Fibroblast of lung (primary cell): ENCODE measurements at regions not wholly inside any gene's neighbourhood (a gene's known extent, or its start where the extent isn't known, plus 50 kb on each side); places are given as distances from the start of the nearest gene placed in this dataset.
"Not testable (repeated sequence)": the region's sequence is repeated elsewhere in the genome, so short reads cannot be mapped to it uniquely, and the experiment has no call there.

Source experiments
- DNase-seq, 2 donors: peaks; one replicate each; pipeline versions ENCODE4 v3.0.0 to v3.0.0-alpha.2; 2010; ENCODE audit warnings: low read depth in 2 of 2
- H2AFZ ChIP-seq: 2 replicates; pipeline ENCODE4 v1.5.1; 2012; ENCODE audit warnings: low read length, control low read depth, inconsistent platforms
- H3K27ac ChIP-seq: 2 replicates; pipeline ENCODE4 v1.5.1; 2011; ENCODE audit warnings: low read length, control low read depth; ENCODE audit not compliant: insufficient read depth
- H3K27me3 ChIP-seq: 2 replicates; pipeline ENCODE4 v1.5.1; 2011; ENCODE audit warnings: mild to moderate bottlenecking, low read length; ENCODE audit not compliant: control insufficient read depth, insufficient read depth
- H3K36me3 ChIP-seq: 2 replicates; pipeline ENCODE4 v1.5.1; 2011; ENCODE audit warnings: low read length; ENCODE audit not compliant: control insufficient read depth, insufficient read depth
- H3K4me1 ChIP-seq: 2 replicates; pipeline ENCODE4 v1.5.1; 2011; ENCODE audit warnings: low read length; ENCODE audit not compliant: control insufficient read depth, insufficient read depth; ENCODE audit errors: extremely low read depth
- H3K4me2 ChIP-seq: 2 replicates; pipeline ENCODE4 v1.5.1; 2011; ENCODE audit warnings: low read length, control low read depth; ENCODE audit not compliant: insufficient read depth; ENCODE audit errors: extremely low read depth
- H3K4me3 ChIP-seq, 4 experiments: fragments of 200-600 bp in 1 of 4; sonication (generic) in 1 of 4; replicated peaks in 1 of 4; 2 replicates each; pipeline ENCODE4 v1.5.1; 2011 to 2016; ENCODE audit warnings: low read length in 4 of 4, low read depth in 3 of 4, mild to moderate bottlenecking in 3 of 4, control low read depth in 2 of 4, inconsistent platforms in 1 of 4, mixed read lengths in 1 of 4; ENCODE audit not compliant: insufficient read depth in 1 of 4; ENCODE audit errors: control extremely low read depth in 1 of 4
- H3K79me2 ChIP-seq: 2 replicates; pipeline ENCODE4 v1.5.1; 2012; ENCODE audit warnings: mild to moderate bottlenecking, low read length, inconsistent platforms; ENCODE audit not compliant: control insufficient read depth, insufficient read depth
- H3K9ac ChIP-seq: 2 replicates; pipeline ENCODE4 v1.5.1; 2011; ENCODE audit warnings: mild to moderate bottlenecking, low read length, control low read depth; ENCODE audit not compliant: insufficient read depth
- H3K9me3 ChIP-seq: 2 replicates; pipeline ENCODE4 v1.5.1; 2012; ENCODE audit warnings: low read depth, low read length; ENCODE audit not compliant: control insufficient read depth, insufficient read depth
- H4K20me1 ChIP-seq: 2 replicates; pipeline ENCODE4 v1.5.1; 2011; ENCODE audit warnings: low read length; ENCODE audit not compliant: control insufficient read depth, insufficient read depth; ENCODE audit errors: extremely low read depth
- CTCF ChIP-seq, 2 donors: IDR thresholded peaks in 1 of 2; conservative IDR thresholded peaks in 1 of 2; 1 replicate in 1 of 2; 2 replicates in 1 of 2; pipeline ENCODE4 v1.5.1; 2011 to 2012; ENCODE audit warnings: low read length in 2 of 2, control low read depth in 1 of 2, inconsistent platforms in 1 of 2, low read depth in 1 of 2, mild to moderate bottlenecking in 1 of 2
- EZH2 ChIP-seq: IDR thresholded peaks from 2 replicates; pipeline ENCODE4 v1.5.1; 2012; ENCODE audit warnings: low read length, control low read depth, mild to moderate bottlenecking; ENCODE audit errors: missing control alignments

DNA sequence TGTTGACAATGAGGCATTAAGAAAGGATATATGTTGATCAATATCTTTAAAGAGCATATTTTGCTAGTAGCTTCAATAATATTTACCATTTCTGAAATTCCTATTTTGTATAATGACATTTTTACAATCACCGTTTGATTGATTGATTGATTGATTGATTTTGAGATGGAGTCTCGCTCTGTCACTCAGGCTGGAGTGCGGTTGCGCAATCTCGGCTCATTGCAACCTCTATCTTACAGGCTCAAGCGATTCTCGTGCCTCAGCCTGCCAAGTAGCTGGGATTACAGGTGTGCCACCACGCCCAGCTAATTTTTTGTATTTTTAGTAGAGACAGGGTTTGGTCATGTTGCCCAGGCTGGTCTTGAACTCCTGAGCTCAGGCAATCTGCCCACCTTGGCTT, 150.9 kb upstream of the TEX13D start:
- H4K20me1 ChIP-seq, H3K4me2 ChIP-seq, H3K9me3 ChIP-seq, H3K4me1 ChIP-seq, H3K27me3 ChIP-seq, DNase-seq, H3K9ac ChIP-seq, H2AFZ ChIP-seq, H3K27ac ChIP-seq, H3K4me3 ChIP-seq, H3K79me2 ChIP-seq, H3K36me3 ChIP-seq: not testable (repeated sequence)

DNA sequence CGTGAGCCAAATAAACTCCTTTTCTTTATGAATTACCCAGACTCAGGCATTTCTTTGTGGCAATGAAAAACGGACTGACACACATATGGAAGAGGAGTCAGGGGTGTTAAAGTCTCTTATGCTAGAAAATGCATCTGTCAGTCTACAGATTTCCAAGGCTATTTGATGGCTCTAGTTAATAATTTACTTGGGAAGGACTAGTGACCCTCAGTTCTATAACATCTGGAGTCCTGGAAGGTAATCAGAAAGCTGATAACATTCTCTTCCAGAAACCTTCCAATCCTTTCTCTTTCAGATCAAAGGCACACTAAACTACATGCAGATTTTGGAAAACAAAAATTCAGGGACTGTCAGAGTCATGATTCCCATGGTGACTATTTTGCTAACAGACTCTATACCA, 142.0 kb upstream of the TEX13D start:
- no peaks in the 10 kb centered on the region for H3K9me3 ChIP-seq
- H2AFZ ChIP-seq, result no peak overlapping the region
- no peak for TF ChIP-seq CTCF (conservative IDR thresholded peaks at IDR 0.05 in 1 of 2, IDR thresholded peaks at IDR 0.05 in 1 of 2; ENCODE audit: low read depth in 1 of 2, low read length in 2 of 2)
- no peak for TF ChIP-seq EZH2
- no peak overlapping the region for H3K27ac ChIP-seq
- H3K27me3 ChIP-seq, result no peaks in the 10 kb centered on the region
- no peak overlapping the region for H3K4me2 ChIP-seq
- no peak overlapping the region for H3K4me3 ChIP-seq
- H3K4me1 ChIP-seq, result no peaks in the 10 kb centered on the region
- no peaks in the 10 kb centered on the region for H3K79me2 ChIP-seq
- no peaks in the 10 kb centered on the region for H3K36me3 ChIP-seq
- DNase-seq, result no peak
- H4K20me1 ChIP-seq, result no peaks in the 10 kb centered on the region
- no peak overlapping the region for H3K9ac ChIP-seq

DNA sequence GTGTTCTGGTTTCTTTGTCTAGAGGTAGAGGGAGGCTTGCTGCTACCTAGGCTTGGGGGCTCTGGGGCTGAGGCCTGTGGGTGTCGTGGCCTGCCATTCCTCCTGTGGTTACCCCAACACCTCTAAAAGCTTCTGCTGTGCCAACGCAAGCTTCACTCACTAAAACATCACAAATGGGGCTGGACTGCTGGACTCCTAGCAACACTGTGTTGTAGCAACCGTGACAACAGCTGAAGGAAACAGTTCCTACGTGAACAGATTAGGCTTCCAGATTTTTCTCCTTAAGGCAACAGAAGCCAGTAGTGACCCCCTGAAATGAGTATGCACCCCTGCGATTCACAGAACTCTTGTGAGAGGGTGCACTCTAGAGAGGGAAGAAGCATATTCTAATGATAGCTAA, 138.3 kb upstream of the TEX13D start:
- DNase-seq, result peak in 1 of 2 donors; percentile 11
- Histone ChIP-seq H3K9ac (no peak overlapping the region), H3K27ac (no peak overlapping the region), H3K9me3 (no peaks in the 10 kb centered on the region), H3K4me1 (no peaks in the 10 kb centered on the region), H3K4me3 (no peak overlapping the region), H3K36me3 (no peaks in the 10 kb centered on the region), H2AFZ (no peak overlapping the region), H3K4me2 (no peak overlapping the region), H4K20me1 (no peaks in the 10 kb centered on the region), H3K27me3 (no peaks in the 10 kb centered on the region), H3K79me2 (no peaks in the 10 kb centered on the region)
- TF ChIP-seq EZH2, result no peak

DNA sequence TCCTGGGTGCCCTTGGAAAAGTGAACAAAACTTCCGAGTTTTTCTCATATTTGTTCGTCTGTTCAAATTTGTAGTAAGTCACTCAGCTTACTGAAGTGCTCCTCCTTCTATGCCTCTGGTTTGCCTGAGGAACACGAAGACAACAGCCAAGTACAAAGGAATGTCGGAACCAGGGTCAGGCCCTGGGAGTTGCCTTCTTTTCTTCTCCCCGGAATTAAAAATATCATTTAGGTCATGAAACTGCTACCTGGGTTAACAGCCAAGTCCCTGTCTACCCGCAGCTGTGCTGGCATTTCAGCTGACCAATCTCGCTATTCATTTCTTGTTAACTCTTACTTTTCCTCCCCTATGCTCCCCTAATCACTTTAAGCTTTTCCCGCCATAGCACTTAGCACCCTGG, 137.6 kb upstream of the TEX13D start:
- Histone ChIP-seq H3K4me2 (no peak overlapping the region), H4K20me1 (no peaks in the 10 kb centered on the region), H3K27ac (no peak overlapping the region), H2AFZ (no peak overlapping the region), H3K36me3 (no peaks in the 10 kb centered on the region), H3K9me3 (no peaks in the 10 kb centered on the region), H3K4me1 (no peaks in the 10 kb centered on the region), H3K4me3 (no peak overlapping the region), H3K79me2 (no peaks in the 10 kb centered on the region), H3K27me3 (no peaks in the 10 kb centered on the region), H3K9ac (no peak overlapping the region)
- DNase-seq, result peak in 1 of 2 donors; percentile 2
- TF ChIP-seq CTCF (conservative IDR thresholded peaks at IDR 0.05 in 1 of 2, IDR thresholded peaks at IDR 0.05 in 1 of 2; ENCODE audit: low read depth in 1 of 2, low read length in 2 of 2) (no peak), EZH2 (no peak)
